ENCODE measurements at regions not wholly inside any gene's neighbourhood (a gene's known extent, or its start where the extent isn't known, plus 50 kb on each side); places are given as distances from the start of the nearest gene placed in this dataset.

GRCh38 chr4:127450276-127450675 lies 182.5 kb upstream of the INTU start:
- ATAC-seq (no peak), FAIRE-seq (no peak), DNase-seq (ENCODE audit: low read depth, low spot score) (no peak)
- no peaks in the 10 kb centered on the region for H3K79me2 ChIP-seq (ENCODE audit: control insufficient read depth, insufficient read depth, low read length)
- no peak overlapping the region for H2AFZ ChIP-seq (ENCODE audit: control insufficient read depth, low read depth, low read length)
- H4K20me1 ChIP-seq (ENCODE audit: control insufficient read depth, insufficient read depth), result no peaks in the 10 kb centered on the region
- no peaks in the 10 kb centered on the region for H3K36me3 ChIP-seq (ENCODE audit: control insufficient read depth in 2 of 2, insufficient read depth in 2 of 2, low read length in 1 of 2)
- intact Hi-C loops (cut with micrococcal nuclease; ENCODE audit: unreplicated experiment), result no loop called here
- in situ Hi-C loops (cut with MboI), result no loop called here
- BruUV-seq (replicated peaks), result no TSS peak
- no peak overlapping the region for H3K4me2 ChIP-seq (ENCODE audit: control insufficient read depth, insufficient read depth)
- H3K27ac ChIP-seq (ENCODE audit: control insufficient read depth, insufficient read depth), result no peak overlapping the region
- ChIA-PET SMC1A (ENCODE audit: uncharacterized antibody, unreplicated experiment) (no interaction called here), POLR2A (no interaction called here), CTCF (no interaction called here), RAD21 (ENCODE audit: unreplicated experiment) (no interaction called here)
- TF ChIP-seq WRNIP1 (IDR thresholded peaks at IDR 0.05; ENCODE audit: borderline replicate concordance, low read depth, low read length) (no peak), FOXM1 (IDR thresholded peaks at IDR 0.05; ENCODE audit: low read depth, low read length) (no peak), MLLT1 (IDR thresholded peaks at IDR 0.05) (no peak), E2F4 (IDR thresholded peaks at IDR 0.05; ENCODE audit: low read depth, low read length) (no peak), JUNB (IDR thresholded peaks at IDR 0.05) (no peak), RAD51 (IDR thresholded peaks at IDR 0.05) (no peak), PAX5 (IDR thresholded peaks at IDR 0.05; ENCODE audit: borderline replicate concordance, low read depth, low read length) (no peak), ZNF207 (IDR thresholded peaks at IDR 0.05; ENCODE audit: borderline replicate concordance) (no peak), NRF1 (conservative IDR thresholded peaks at IDR 0.05; ENCODE audit: low read depth, low read length) (no peak), EP300 (IDR thresholded peaks at IDR 0.05; ENCODE audit: borderline replicate concordance in 1 of 2, control insufficient read depth in 1 of 2, low read depth in 2 of 2, low read length in 2 of 2) (no peak), ZNF217 (IDR thresholded peaks at IDR 0.05) (no peak), SRF (IDR thresholded peaks at IDR 0.05; ENCODE audit: low read depth in 2 of 2, low read length in 2 of 2) (no peak), SREBF1 (IDR thresholded peaks at IDR 0.05; ENCODE audit: low read length) (no peak), CHD2 (IDR thresholded peaks at IDR 0.05; ENCODE audit: borderline replicate concordance, low read depth, low read length) (no peak), ATF7 (IDR thresholded peaks at IDR 0.05; ENCODE audit: low read depth) (no peak), HDAC2 (IDR thresholded peaks at IDR 0.05) (no peak)
- no peaks in the 10 kb centered on the region for H3K4me1 ChIP-seq (ENCODE audit: control insufficient read depth, insufficient read depth, low read length)
- H3K27me3 ChIP-seq (replicated peaks in 1 of 2; ENCODE audit: control insufficient read depth in 2 of 2, insufficient read depth in 2 of 2, low read length in 1 of 2), result no peaks in the 10 kb centered on the region; a peak in 1 of 4 replicates
- H3K9ac ChIP-seq (ENCODE audit: control insufficient read depth, insufficient read depth, low read length), result no peak overlapping the region
- 0% methylated on average over 1 of the region's 1 CpG for WGBS (ENCODE audit: insufficient coverage, insufficient replicate concordance, low lambda C conversion rate, missing lambda C conversion rate)
- H3K4me3 ChIP-seq, result no peak overlapping the region
- no peaks in the 10 kb centered on the region for H3K9me3 ChIP-seq (replicated peaks; ENCODE audit: control insufficient read depth, insufficient read depth, low read length)
